Heart right ventricle (tissue), 16 donors: ENCODE measurements at regions not wholly inside any gene's neighbourhood (a gene's known extent, or its start where the extent isn't known, plus 50 kb on each side); places are given as distances from the start of the nearest gene placed in this dataset.
"Not testable (repeated sequence)": the region's sequence is repeated elsewhere in the genome, so short reads cannot be mapped to it uniquely, and the experiment has no call there.

ENCODE experiments used
- ATAC-seq, 8 donors: fragments of 200-7000 bp; cut with Tn5 transposase; one replicate each; pipeline ENCODE4 v1.9.1; 2020; ENCODE audit warnings: mild to moderate bottlenecking in 8 of 8, moderate library complexity in 8 of 8, moderate number of reproducible peaks in 1 of 8
- DNase-seq, 2 donors: peaks; one replicate each; pipeline ENCODE4 v3.0.0-alpha.2; 2020
- H3K27ac ChIP-seq, 10 donors: fragments of 200-600 bp; sonication (generic) in 2 of 10; one replicate each; pipeline versions ENCODE4 v1.5.0 to v1.8.0; 2020 to 2022; ENCODE audit warnings: mild to moderate bottlenecking in 3 of 10
- H3K27me3 ChIP-seq, 7 donors: fragments of 200-600 bp; one replicate each; pipeline ENCODE4 v1.8.0; 2021 to 2022; ENCODE audit warnings: mild to moderate bottlenecking in 2 of 7
- H3K36me3 ChIP-seq, 9 donors: fragments of 200-600 bp; sonication (generic) in 1 of 9; one replicate each; pipeline versions ENCODE4 v1.5.0 to v1.8.0; 2020 to 2022; ENCODE audit warnings: mild to moderate bottlenecking in 2 of 9
- H3K4me1 ChIP-seq, 9 donors: fragments of 200-600 bp; sonication (generic) in 1 of 9; one replicate each; pipeline versions ENCODE4 v1.5.0 to v1.8.0; 2020 to 2022; ENCODE audit warnings: mild to moderate bottlenecking in 4 of 9
- H3K4me3 ChIP-seq, 10 donors: fragments of 200-600 bp; sonication (generic) in 2 of 10; one replicate each; pipeline versions ENCODE4 v1.5.0 to v1.8.0; 2020 to 2022; ENCODE audit warnings: mild to moderate bottlenecking in 7 of 10, moderate library complexity in 2 of 10
- H3K9me3 ChIP-seq, 11 donors: fragments of 200-600 bp in 10 of 11; sonication (generic) in 2 of 11; one replicate each; pipeline versions ENCODE4 v1.5.0 to v1.8.0; 2013 to 2022; ENCODE audit warnings: mild to moderate bottlenecking in 2 of 11, control low read depth in 1 of 11, moderate library complexity in 1 of 11
- WGBS, 2 donors: extraction: QIAGEN DNeasy Blood & Tissue Kit; methylation state at CpG; one replicate each; pipeline ENCODE4 v1.1.7; 2013; ENCODE audit warnings: inconsistent platforms in 1 of 2; 5-methylcytosine and 5-hydroxymethylcytosine counted together
- intact Hi-C, 10 donors: fragments of 100-400 bp; cut with DNase I; formaldehyde crosslinking; loops; one replicate each; pipeline versions ENCODE4 v1.11.1 to v1.14.2; 2022
- TF ChIP-seq, protein P1 (sequence below), 9 donors: fragments of 200-600 bp; sonication (generic) in 2 of 9; IDR thresholded peaks; one replicate each; pipeline versions ENCODE4 v1.5.0 to v1.8.0; 2021 to 2022; ENCODE audit warnings: antibody characterized with exemption in 9 of 9, mild to moderate bottlenecking in 5 of 9, moderate library complexity in 1 of 9
- donor health status: Arrhythmogenic right ventricular cardiomyopathy.
- donor health status: ischemic (EF 13 %, LVEDD 7.1; RV severe dilation, severe dysfunction).
- donor health status: healthy with polysubstance abuse.
- donor health status: DM: no; HTN: yes; CAD: no.
- donor health status: DM: no; HTN: no; CAD: no.
- donor health status: ischemic (EF 25% LVEDD 6.9; RV normal size, moderate dysfunction).
- donor health status: ischemic (EF 25% LVEDD 5.7; RV mildly dilated, moderate dysfunction).
- donor health status: healthy.
- donor health status: DM: yes; HTN: yes; CAD: no.
- donor health status: Ischemic cardiomyopathy.
- donor health status: ischemic (EF 35%, LVEDD 5.7; RV mildly dilated, moderate dysfunction).
- donor health status: nonischemic (EF 11% LVEDD 7.7; RV severe dilation, severe dysfunction).
- donor health status: DM: yes; HTN: yes; CAD: no.
- donor health status: PGD.
- donor health status: ischemic (EF 29% LVEDD 5.4; RV normal size, mild dysfunction).
- donor health status: nonischemic (EF 23%, LVEDD 6.1; RV moderate dilation, normal function).

DNA sequence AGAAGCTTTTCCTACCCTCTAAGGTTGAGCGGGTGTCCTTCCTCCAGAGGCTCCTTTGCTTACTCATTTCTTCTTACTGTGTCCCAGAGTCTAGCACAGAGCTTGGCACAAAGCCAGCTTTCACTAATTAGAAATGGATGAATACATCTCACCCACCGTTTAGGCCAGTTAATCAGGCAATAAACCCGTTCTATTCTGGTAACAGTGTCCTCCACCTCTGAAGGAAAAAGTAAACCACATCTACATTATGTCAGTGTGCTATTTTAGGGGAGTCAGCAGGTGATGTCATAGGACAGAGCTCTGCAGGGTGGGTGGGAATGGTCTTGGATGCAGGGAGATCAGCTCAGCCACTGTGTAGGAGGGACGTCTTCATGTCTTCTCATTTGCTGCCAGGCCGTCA is 109.2 kb downstream of the OSTF1 start:
- no peaks in the 10 kb centered on the region for H3K36me3 ChIP-seq
- TF ChIP-seq, protein P1, sequence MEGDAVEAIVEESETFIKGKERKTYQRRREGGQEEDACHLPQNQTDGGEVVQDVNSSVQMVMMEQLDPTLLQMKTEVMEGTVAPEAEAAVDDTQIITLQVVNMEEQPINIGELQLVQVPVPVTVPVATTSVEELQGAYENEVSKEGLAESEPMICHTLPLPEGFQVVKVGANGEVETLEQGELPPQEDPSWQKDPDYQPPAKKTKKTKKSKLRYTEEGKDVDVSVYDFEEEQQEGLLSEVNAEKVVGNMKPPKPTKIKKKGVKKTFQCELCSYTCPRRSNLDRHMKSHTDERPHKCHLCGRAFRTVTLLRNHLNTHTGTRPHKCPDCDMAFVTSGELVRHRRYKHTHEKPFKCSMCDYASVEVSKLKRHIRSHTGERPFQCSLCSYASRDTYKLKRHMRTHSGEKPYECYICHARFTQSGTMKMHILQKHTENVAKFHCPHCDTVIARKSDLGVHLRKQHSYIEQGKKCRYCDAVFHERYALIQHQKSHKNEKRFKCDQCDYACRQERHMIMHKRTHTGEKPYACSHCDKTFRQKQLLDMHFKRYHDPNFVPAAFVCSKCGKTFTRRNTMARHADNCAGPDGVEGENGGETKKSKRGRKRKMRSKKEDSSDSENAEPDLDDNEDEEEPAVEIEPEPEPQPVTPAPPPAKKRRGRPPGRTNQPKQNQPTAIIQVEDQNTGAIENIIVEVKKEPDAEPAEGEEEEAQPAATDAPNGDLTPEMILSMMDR (IDR thresholded peaks at IDR 0.05), result no peak
- H3K4me3 ChIP-seq, result no peak overlapping the region
- 28% methylated on average over 5 of the region's 5 CpGs for WGBS, 2 donors
- intact Hi-C loops, result loop anchor here in 4 of 10 donors (5.0 to 10.0 kb wide), 3 partner anchors 667 to 1107 kb away; no protein-coding TSS in a partner anchor
- H3K4me1 ChIP-seq, result peaks cover 0 to 8% (median 0%) of the 10 kb centered on the region in 9 donors
- no peak for DNase-seq
- peak in 2 of 8 donors; percentile 25 to 71 for ATAC-seq
- no peak overlapping the region for H3K27ac ChIP-seq
- H3K27me3 ChIP-seq, result no peaks in the 10 kb centered on the region
- H3K9me3 ChIP-seq, result no peaks in the 10 kb centered on the region

DNA sequence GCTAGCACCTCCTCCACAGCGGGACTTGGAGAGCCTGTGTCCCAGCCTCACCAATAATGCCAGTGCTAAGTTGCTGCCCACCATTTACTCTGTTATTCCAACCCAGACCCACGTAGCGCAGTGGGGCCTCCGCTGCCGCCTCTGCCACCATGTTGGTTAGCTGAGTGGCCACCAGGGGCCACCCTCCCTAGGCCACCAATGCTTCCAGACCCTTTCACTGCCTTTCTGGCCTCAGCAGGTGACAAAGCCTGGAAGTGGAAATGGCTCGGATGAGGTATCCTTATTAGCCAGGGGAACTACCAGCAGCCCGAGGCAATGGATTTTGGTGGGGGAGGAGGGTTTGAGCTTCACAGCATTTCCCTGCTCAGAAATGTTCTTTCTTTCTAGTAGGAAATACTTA is 110.1 kb downstream of the OSTF1 start:
- H3K27me3 ChIP-seq, result no peaks in the 10 kb centered on the region
- WGBS, 2 donors, result 90 to 94% methylated on average over 7 of the region's 7 CpGs
- no peaks in the 10 kb centered on the region for H3K36me3 ChIP-seq
- peaks cover 0 to 8% (median 0%) of the 10 kb centered on the region in 9 donors for H3K4me1 ChIP-seq
- TF ChIP-seq, protein P1 (IDR thresholded peaks at IDR 0.05), result peak in 1 of 9 donors; percentile 7
- DNase-seq, result no peak
- no peak overlapping the region for H3K27ac ChIP-seq
- intact Hi-C loops, result loop anchor here in 4 of 10 donors (5.0 to 10.0 kb wide), 3 partner anchors 666 to 1106 kb away; no protein-coding TSS in a partner anchor
- H3K4me3 ChIP-seq, result no peak overlapping the region
- H3K9me3 ChIP-seq, result no peaks in the 10 kb centered on the region
- no peak for ATAC-seq

DNA sequence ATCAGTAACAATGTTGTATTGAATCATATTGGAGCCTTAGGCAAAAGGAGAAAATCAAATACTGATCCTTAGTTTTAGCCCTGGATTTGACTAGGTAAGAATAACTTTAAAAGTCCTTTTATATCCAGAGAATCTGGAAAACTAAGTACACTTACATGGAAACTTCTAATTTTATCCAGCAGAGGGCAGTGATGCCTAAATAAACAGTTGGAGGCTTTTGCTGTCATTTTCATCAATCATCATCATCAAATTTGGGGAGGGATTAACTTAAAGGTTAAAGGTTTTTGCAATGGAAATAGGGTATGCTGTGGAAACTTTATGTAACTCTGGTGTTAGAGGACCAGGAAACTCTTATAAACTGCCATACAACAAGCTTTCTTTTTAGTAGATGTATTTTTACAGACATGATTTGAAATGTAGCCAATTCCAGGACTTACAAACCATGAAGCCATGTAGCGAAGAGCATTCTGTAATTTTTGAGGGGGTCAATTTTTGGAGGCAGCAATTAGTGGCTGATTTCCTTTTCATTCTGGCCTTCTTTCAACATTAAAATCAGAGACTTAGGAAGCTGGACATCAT is 112.7 kb downstream of the OSTF1 start:
- ATAC-seq, result no peak
- no peak for DNase-seq
- intact Hi-C loops, result loop anchor here in 3 of 10 donors (5.0 to 10.0 kb wide), 3 partner anchors 661 to 1101 kb away; no protein-coding TSS in a partner anchor
- Histone ChIP-seq H3K4me3 (no peak overlapping the region), H3K4me1 (peaks cover 0 to 8% (median 0%) of the 10 kb centered on the region in 9 donors), H3K36me3 (no peaks in the 10 kb centered on the region), H3K27me3 (no peaks in the 10 kb centered on the region), H3K27ac (no peak overlapping the region), H3K9me3 (no peaks in the 10 kb centered on the region)
- 71 to 85% methylated on average over 1 of the region's 1 CpG for WGBS, 2 donors
- TF ChIP-seq, protein P1 (IDR thresholded peaks at IDR 0.05), result peak; percentile 47 to 75 (median 69)

DNA sequence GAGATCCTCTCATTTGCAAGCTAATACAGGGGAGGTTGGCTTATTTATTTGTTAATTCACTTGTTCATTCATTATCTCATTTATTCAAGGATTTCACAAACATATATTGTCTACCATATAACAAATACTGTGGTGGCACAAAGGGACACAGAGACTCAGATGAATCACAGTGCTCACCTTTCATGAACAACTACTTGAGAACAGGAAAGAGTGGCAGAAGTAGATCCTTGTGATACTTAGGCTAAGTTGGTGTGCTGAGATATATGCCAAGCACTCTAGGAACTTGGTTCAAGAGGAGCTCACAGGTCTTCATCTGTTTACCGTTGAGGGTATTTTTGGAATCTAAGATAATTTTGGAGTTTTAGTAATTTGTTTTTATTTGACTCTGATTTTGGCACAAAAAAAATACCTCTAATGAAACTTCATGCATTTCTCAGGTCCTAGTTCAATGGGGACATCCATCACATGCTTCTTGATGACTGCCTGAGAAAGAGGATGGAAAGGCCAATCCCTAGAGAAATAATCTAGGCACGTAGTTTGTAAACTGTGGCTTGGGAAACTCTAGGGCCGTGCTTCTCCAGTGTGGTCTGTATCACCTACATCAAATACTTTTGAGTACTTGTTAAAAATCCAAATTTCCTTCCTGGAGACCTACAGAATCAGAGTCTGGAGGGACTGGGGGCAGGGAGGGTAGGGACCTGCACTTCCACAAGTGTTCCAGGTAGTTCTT is 113.3 kb downstream of the OSTF1 start:
- Histone ChIP-seq H3K4me3 (no peak overlapping the region), H3K9me3 (no peaks in the 10 kb centered on the region), H3K27ac (no peak overlapping the region), H3K36me3 (no peaks in the 10 kb centered on the region), H3K27me3 (no peaks in the 10 kb centered on the region), H3K4me1 (peaks cover 0 to 8% (median 0%) of the 10 kb centered on the region in 9 donors)
- intact Hi-C loops, result loop anchor here in 3 of 10 donors (5.0 to 10.0 kb wide), 3 partner anchors 661 to 1101 kb away; no protein-coding TSS in a partner anchor
- TF ChIP-seq, protein P1 (IDR thresholded peaks at IDR 0.05), result no peak
- DNase-seq (no peak), ATAC-seq (no peak)
- 75 to 81% methylated on average over 3 of the region's 3 CpGs for WGBS, 2 donors

DNA sequence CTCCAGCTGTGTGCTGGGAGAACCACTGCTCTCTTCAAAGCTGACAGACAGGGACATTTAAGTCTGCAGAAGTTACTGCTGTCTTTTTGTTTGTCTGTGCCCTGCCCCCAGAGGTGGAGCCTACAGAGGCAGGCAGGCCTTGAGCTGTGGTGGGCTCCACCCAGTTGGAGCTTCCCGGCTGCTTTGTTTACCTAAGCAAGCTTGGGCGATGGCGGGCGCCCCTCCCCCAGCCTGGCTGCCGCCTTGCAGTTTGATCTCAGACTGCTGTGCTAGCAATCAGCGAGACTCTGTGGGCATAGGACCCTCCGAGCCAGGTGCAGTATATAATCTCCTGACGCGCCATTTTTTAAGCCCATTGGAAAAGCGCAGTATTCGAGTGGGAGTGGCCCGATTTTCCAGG is 119.7 kb downstream of the OSTF1 start:
- H3K27me3 ChIP-seq, DNase-seq, H3K27ac ChIP-seq, ATAC-seq, H3K4me1 ChIP-seq, H3K36me3 ChIP-seq, H3K4me3 ChIP-seq, H3K9me3 ChIP-seq: not testable (repeated sequence)
- WGBS, 2 donors, result 88 to 97% methylated on average over 5 to 12 of the region's 12 CpGs
- intact Hi-C loops, result loop anchor here in 1 of 10 donors (10.0 kb wide), 1 partner anchor 1087 kb away; no protein-coding TSS in a partner anchor
